ENCODE measurements at regions not wholly inside any gene's neighbourhood (a gene's known extent, or its start where the extent isn't known, plus 50 kb on each side); places are given as distances from the start of the nearest gene placed in this dataset.

DNA sequence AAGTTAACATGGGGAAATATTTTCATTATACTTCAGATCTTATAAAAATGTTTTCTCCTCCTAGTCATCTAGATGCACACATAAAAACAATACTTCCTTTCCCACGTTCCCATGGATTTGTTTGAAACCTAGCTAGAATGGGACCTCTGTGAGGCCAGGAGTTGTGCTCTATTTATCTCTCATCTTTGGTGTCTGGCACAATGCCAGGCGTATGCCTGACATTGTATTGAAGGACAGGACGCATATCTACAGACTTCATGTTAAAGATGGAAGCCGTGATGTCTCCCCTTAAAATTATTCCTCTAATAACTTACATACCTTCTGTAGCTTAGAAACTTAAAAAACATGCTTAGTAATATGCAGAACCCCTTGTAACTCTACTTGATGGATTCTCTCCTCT is 394.5 kb upstream of the FAT1 start:
- TF ChIP-seq TAF1 (IDR thresholded peaks at IDR 0.05; ENCODE audit: borderline replicate concordance, insufficient read depth, low read length): no peak
- TF ChIP-seq FOXP2 (optimal IDR thresholded peaks at IDR 0.05; ENCODE audit: borderline replicate concordance, extremely low read depth, extremely low read length, insufficient read depth): no peak
- TF ChIP-seq, protein P1, sequence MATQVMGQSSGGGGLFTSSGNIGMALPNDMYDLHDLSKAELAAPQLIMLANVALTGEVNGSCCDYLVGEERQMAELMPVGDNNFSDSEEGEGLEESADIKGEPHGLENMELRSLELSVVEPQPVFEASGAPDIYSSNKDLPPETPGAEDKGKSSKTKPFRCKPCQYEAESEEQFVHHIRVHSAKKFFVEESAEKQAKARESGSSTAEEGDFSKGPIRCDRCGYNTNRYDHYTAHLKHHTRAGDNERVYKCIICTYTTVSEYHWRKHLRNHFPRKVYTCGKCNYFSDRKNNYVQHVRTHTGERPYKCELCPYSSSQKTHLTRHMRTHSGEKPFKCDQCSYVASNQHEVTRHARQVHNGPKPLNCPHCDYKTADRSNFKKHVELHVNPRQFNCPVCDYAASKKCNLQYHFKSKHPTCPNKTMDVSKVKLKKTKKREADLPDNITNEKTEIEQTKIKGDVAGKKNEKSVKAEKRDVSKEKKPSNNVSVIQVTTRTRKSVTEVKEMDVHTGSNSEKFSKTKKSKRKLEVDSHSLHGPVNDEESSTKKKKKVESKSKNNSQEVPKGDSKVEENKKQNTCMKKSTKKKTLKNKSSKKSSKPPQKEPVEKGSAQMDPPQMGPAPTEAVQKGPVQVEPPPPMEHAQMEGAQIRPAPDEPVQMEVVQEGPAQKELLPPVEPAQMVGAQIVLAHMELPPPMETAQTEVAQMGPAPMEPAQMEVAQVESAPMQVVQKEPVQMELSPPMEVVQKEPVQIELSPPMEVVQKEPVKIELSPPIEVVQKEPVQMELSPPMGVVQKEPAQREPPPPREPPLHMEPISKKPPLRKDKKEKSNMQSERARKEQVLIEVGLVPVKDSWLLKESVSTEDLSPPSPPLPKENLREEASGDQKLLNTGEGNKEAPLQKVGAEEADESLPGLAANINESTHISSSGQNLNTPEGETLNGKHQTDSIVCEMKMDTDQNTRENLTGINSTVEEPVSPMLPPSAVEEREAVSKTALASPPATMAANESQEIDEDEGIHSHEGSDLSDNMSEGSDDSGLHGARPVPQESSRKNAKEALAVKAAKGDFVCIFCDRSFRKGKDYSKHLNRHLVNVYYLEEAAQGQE (IDR thresholded peaks at IDR 0.05; ENCODE audit: insufficient read depth in 1 of 2, low read depth in 2 of 2, low read length in 2 of 2): no peak
- no peak for TF ChIP-seq POLR2AphosphoS5 (IDR thresholded peaks at IDR 0.05; ENCODE audit: low read depth, low read length)
- no peak for TF ChIP-seq SIN3A (IDR thresholded peaks at IDR 0.05; ENCODE audit: borderline replicate concordance, insufficient read depth, low read length)

DNA sequence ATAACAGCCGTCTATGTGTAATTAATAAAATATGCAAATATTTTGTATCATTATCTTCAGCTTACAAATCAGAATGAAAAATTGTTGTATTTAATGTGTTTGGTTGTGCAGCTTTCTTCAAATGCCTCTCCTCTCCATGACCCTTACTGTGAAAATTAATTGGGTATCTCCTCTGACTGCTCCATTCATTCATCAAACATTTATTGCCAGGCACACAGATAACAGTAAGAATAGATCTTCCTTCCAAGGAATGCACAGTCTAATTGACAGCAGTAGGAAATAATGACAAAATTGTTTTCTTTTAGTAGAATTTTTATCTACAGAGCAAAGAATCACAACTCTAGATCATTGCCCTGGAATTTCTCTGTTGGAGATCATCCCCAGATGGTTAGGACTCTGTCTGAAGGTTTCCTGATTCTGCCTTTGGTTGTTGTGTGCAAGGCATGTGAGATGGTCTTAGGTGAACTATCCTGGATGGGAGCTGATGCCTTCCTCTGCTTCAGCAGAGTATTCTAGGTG is 395.0 kb upstream of the FAT1 start:
- no peak for TF ChIP-seq POLR2AphosphoS5 (IDR thresholded peaks at IDR 0.05; ENCODE audit: low read depth, low read length)
- TF ChIP-seq SIN3A (IDR thresholded peaks at IDR 0.05; ENCODE audit: borderline replicate concordance, insufficient read depth, low read length): no peak
- TF ChIP-seq TAF1 (IDR thresholded peaks at IDR 0.05; ENCODE audit: borderline replicate concordance, insufficient read depth, low read length): no peak
- TF ChIP-seq FOXP2 (optimal IDR thresholded peaks at IDR 0.05; ENCODE audit: borderline replicate concordance, extremely low read depth, extremely low read length, insufficient read depth): no peak
- TF ChIP-seq, protein P1 (IDR thresholded peaks at IDR 0.05; ENCODE audit: insufficient read depth in 1 of 2, low read depth in 2 of 2, low read length in 2 of 2): no peak

DNA sequence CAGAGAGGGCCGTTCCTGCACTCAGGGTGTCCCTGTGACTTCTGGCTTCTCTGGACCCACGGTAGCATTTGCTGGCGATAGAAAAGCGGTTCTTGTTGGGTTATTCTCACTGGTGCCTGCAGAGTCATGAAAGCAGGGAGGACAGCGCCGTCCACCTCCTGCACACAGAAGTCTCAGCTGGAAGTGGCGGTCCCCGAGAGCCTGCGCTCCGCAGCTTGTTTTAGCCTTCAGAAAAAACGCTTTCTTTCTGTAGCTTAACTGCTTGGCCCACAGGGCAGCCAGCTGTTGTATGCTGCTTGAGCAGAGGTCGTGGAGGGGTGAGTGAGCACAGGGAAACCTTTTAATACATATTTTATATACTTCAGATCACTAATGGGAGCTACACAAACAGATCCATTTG is 400.7 kb upstream of the FAT1 start:
- no peak for TF ChIP-seq POLR2AphosphoS5 (IDR thresholded peaks at IDR 0.05; ENCODE audit: low read depth, low read length)
- TF ChIP-seq FOXP2 (optimal IDR thresholded peaks at IDR 0.05; ENCODE audit: borderline replicate concordance, extremely low read depth, extremely low read length, insufficient read depth): no peak
- TF ChIP-seq, protein P1 (IDR thresholded peaks at IDR 0.05; ENCODE audit: insufficient read depth in 1 of 2, low read depth in 2 of 2, low read length in 2 of 2): no peak
- TF ChIP-seq TAF1 (IDR thresholded peaks at IDR 0.05; ENCODE audit: borderline replicate concordance, insufficient read depth, low read length): no peak
- TF ChIP-seq SIN3A (IDR thresholded peaks at IDR 0.05; ENCODE audit: borderline replicate concordance, insufficient read depth, low read length): no peak

DNA sequence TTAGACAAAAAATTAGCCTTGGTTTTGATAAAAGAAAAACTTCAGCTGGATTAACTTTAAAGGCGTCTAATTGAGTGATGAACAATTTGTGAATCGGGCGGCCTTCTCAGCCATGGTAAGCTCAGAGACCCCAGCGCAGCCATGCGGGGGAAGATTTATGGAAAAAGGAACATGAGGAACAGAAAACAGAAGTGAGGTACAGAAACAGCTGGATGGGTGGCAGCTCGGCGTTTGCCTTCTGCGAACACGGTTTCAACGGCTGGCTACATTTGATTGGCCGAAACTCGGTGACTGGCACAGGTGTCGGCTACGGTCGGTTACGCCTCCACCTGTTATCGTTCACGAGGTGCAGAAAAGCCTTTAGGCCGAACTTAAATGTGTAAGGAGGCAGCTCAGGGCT is 401.4 kb upstream of the FAT1 start:
- TF ChIP-seq POLR2AphosphoS5 (IDR thresholded peaks at IDR 0.05; ENCODE audit: low read depth, low read length) (no peak), SIN3A (IDR thresholded peaks at IDR 0.05; ENCODE audit: borderline replicate concordance, insufficient read depth, low read length) (no peak), TAF1 (IDR thresholded peaks at IDR 0.05; ENCODE audit: borderline replicate concordance, insufficient read depth, low read length) (no peak), FOXP2 (optimal IDR thresholded peaks at IDR 0.05; ENCODE audit: borderline replicate concordance, extremely low read depth, extremely low read length, insufficient read depth) (no peak)
- TF ChIP-seq, protein P1 (IDR thresholded peaks at IDR 0.05; ENCODE audit: insufficient read depth in 1 of 2, low read depth in 2 of 2, low read length in 2 of 2): no peak

DNA sequence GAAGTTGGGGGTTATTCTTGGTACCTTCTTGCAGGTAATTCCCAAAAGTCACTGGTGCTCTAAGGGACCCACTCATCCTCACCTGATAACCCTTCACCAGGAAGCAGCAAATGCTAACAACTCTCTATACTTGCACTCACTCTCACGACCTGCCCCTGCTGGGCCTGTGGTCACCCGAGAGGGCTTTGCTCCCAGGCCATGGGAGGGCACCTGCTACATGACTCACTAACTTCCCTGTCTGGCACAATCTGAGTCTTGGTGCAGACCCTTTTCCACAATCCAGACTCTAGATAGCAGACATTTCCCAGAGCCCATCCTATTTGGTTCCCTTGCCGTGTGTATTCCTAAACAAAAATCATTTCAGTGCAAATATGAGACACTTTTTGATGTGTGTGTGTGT is 403.8 kb upstream of the FAT1 start:
- no peak for TF ChIP-seq SIN3A (IDR thresholded peaks at IDR 0.05; ENCODE audit: borderline replicate concordance, insufficient read depth, low read length)
- TF ChIP-seq, protein P1 (IDR thresholded peaks at IDR 0.05; ENCODE audit: insufficient read depth in 1 of 2, low read depth in 2 of 2, low read length in 2 of 2): no peak
- no peak for TF ChIP-seq FOXP2 (optimal IDR thresholded peaks at IDR 0.05; ENCODE audit: borderline replicate concordance, extremely low read depth, extremely low read length, insufficient read depth)
- no peak for TF ChIP-seq POLR2AphosphoS5 (IDR thresholded peaks at IDR 0.05; ENCODE audit: low read depth, low read length)
- no peak for TF ChIP-seq TAF1 (IDR thresholded peaks at IDR 0.05; ENCODE audit: borderline replicate concordance, insufficient read depth, low read length)
